BLaER1 treated with 17β-estradiol and CSF1 and Interleukin-3, amounts not matched to agents 10 nM and 100 nM (cell line): ENCODE measurements at regions not wholly inside any gene's neighbourhood (a gene's known extent, or its start where the extent isn't known, plus 50 kb on each side); places are given as distances from the start of the nearest gene placed in this dataset.
A peak's percentile ranks its signal among the peaks of the same experiment; 100 is the strongest.
"Not testable (repeated sequence)": the region's sequence is repeated elsewhere in the genome, so short reads cannot be mapped to it uniquely, and the experiment has no call there.

Experiments
- H3K27ac ChIP-seq, 11 experiments: shearing (Covaris generic); formaldehyde crosslinking; 2 replicates each; pipeline ENCODE4 v1.8.1; 2022
- H3K27me3 ChIP-seq, 11 experiments: shearing (Covaris generic); formaldehyde crosslinking; 2 replicates each; pipeline ENCODE4 v1.8.1; 2022
- H3K36me3 ChIP-seq, 11 experiments: shearing (Covaris generic); formaldehyde crosslinking; 2 replicates each; pipeline ENCODE4 v1.8.1; 2022
- H3K4me1 ChIP-seq, 10 experiments: shearing (Covaris generic); formaldehyde crosslinking; 2 replicates each; pipeline ENCODE4 v1.8.1; 2022
- H3K4me2 ChIP-seq, 11 experiments: shearing (Covaris generic); formaldehyde crosslinking; 2 replicates each; pipeline ENCODE4 v1.8.1; 2022
- H3K4me3 ChIP-seq, 10 experiments: shearing (Covaris generic); formaldehyde crosslinking; 2 replicates each; pipeline ENCODE4 v1.8.1; 2022
- H3K9ac ChIP-seq, 11 experiments: shearing (Covaris generic); formaldehyde crosslinking; 2 replicates each; pipeline ENCODE4 v1.8.1; 2022
- H3K9me3 ChIP-seq, 11 experiments: shearing (Covaris generic); formaldehyde crosslinking; replicated peaks in 1 of 11; 2 replicates each; pipeline ENCODE4 v1.8.1; 2022
- H4K20me1 ChIP-seq, 11 experiments: shearing (Covaris generic); formaldehyde crosslinking; 2 replicates each; pipeline ENCODE4 v1.8.1; 2022
- Cebpa-rat ChIP-seq, 11 experiments: shearing (Covaris generic); IDR thresholded peaks; 2 replicates each; pipeline ENCODE4 v1.8.1; 2022

GRCh38 chr11:14573539-14574057, 53.4 kb upstream of the PSMA1 start:
- H3K27ac ChIP-seq, result peak overlapping the region in 6 of 11 experiments; percentile 10 to 52 (median 40); a peak in 6 of 22 replicates
- not testable (repeated sequence) for H4K20me1 ChIP-seq, H3K9ac ChIP-seq, H3K4me3 ChIP-seq, H3K27me3 ChIP-seq
- H3K9me3 ChIP-seq, result peaks cover 16 to 62% (median 41%) of the 10 kb centered on the region in 11 experiments; a peak in 21 of 22 replicates
- peaks cover 7 to 41% (median 25%) of the 10 kb centered on the region in 10 experiments for H3K4me1 ChIP-seq
- H3K36me3 ChIP-seq, result peaks cover 0 to 25% (median 3%) of the 10 kb centered on the region in 11 experiments; a peak in 8 of 22 replicates
- peak overlapping the region in 4 of 11 experiments; percentile 15 to 82 (median 66); a peak in 6 of 22 replicates for H3K4me2 ChIP-seq

GRCh38 chr11:14577292-14577691, 57.1 kb upstream of the PSMA1 start:
- peaks cover 9 to 35% (median 28%) of the 10 kb centered on the region in 11 experiments; a peak in 21 of 22 replicates for H3K9me3 ChIP-seq
- no peaks in the 10 kb centered on the region for H3K27me3 ChIP-seq
- H3K9ac ChIP-seq, result peak overlapping the region in 8 of 11 experiments; percentile 63 to 80 (median 78); a peak in 9 of 22 replicates
- no peak for TF ChIP-seq Cebpa-rat (IDR thresholded peaks at IDR 0.05)
- peak overlapping the region in 9 of 11 experiments; percentile 10 to 87 (median 45); a peak in 11 of 22 replicates for H3K4me2 ChIP-seq
- H3K4me3 ChIP-seq, result no peak overlapping the region
- H3K27ac ChIP-seq, result peak overlapping the region; percentile 85 to 98 (median 93); a peak in 21 of 22 replicates
- H4K20me1 ChIP-seq, result no peaks in the 10 kb centered on the region
- peaks cover 0 to 14% (median 0%) of the 10 kb centered on the region in 11 experiments; a peak in 4 of 22 replicates for H3K36me3 ChIP-seq
- peaks cover 22 to 67% (median 48%) of the 10 kb centered on the region in 10 experiments for H3K4me1 ChIP-seq

- H3K4me2 ChIP-seq, result peak overlapping the region; percentile 49 to 87 (median 69)
- peak overlapping the region; percentile 85 to 98 (median 93) for H3K27ac ChIP-seq
- H4K20me1 ChIP-seq, result no peaks in the 10 kb centered on the region
- no peak for TF ChIP-seq Cebpa-rat (IDR thresholded peaks at IDR 0.05)
- peak overlapping the region; percentile 63 to 80 (median 77); a peak in 21 of 22 replicates for H3K9ac ChIP-seq
- peaks cover 22 to 68% (median 48%) of the 10 kb centered on the region in 10 experiments for H3K4me1 ChIP-seq
- H3K27me3 ChIP-seq, result no peaks in the 10 kb centered on the region
- no peak overlapping the region for H3K4me3 ChIP-seq
- peaks cover 9 to 35% (median 27%) of the 10 kb centered on the region in 11 experiments; a peak in 20 of 22 replicates for H3K9me3 ChIP-seq
- peaks cover 0 to 14% (median 3%) of the 10 kb centered on the region in 11 experiments; a peak in 6 of 22 replicates for H3K36me3 ChIP-seq
Measured at GRCh38 chr11:14577835-14578529, 57.8 kb upstream of the PSMA1 start.

- H3K9me3 ChIP-seq, result peaks cover 9 to 35% (median 27%) of the 10 kb centered on the region in 11 experiments; a peak in 20 of 22 replicates
- TF ChIP-seq Cebpa-rat (IDR thresholded peaks at IDR 0.05), result peak in 10 of 11 experiments; percentile 32 to 97 (median 86); a peak in 17 of 22 replicates
- H4K20me1 ChIP-seq, result no peaks in the 10 kb centered on the region
- H3K4me3 ChIP-seq, result peak overlapping the region in 1 of 10 experiments; percentile 13; a peak in 2 of 20 replicates
- H3K27me3 ChIP-seq, result no peaks in the 10 kb centered on the region
- H3K4me1 ChIP-seq, result peaks cover 22 to 63% (median 47%) of the 10 kb centered on the region in 10 experiments
- H3K9ac ChIP-seq, result peak overlapping the region; percentile 63 to 80 (median 77); a peak in 21 of 22 replicates
- H3K27ac ChIP-seq, result peak overlapping the region; percentile 85 to 98 (median 93)
- peaks cover 0 to 15% (median 3%) of the 10 kb centered on the region in 11 experiments; a peak in 6 of 22 replicates for H3K36me3 ChIP-seq
- peak overlapping the region; percentile 49 to 87 (median 69) for H3K4me2 ChIP-seq
Measured at GRCh38 chr11:14578541-14578956, 58.4 kb upstream of the PSMA1 start.

- peaks cover 22 to 57% (median 40%) of the 10 kb centered on the region in 10 experiments for H3K4me1 ChIP-seq
- peaks cover 9 to 27% (median 20%) of the 10 kb centered on the region in 11 experiments; a peak in 20 of 22 replicates for H3K9me3 ChIP-seq
- H3K27me3 ChIP-seq, result no peaks in the 10 kb centered on the region
- peak overlapping the region in 9 of 11 experiments; percentile 63 to 79 (median 77); a peak in 13 of 22 replicates for H3K9ac ChIP-seq
- peak overlapping the region; percentile 85 to 98 (median 93) for H3K27ac ChIP-seq
- TF ChIP-seq Cebpa-rat (IDR thresholded peaks at IDR 0.05), result no peak
- peaks cover 0 to 23% (median 3%) of the 10 kb centered on the region in 11 experiments; a peak in 6 of 22 replicates for H3K36me3 ChIP-seq
- H3K4me3 ChIP-seq, result no peak overlapping the region; a peak in 1 of 20 replicates
- H4K20me1 ChIP-seq, result no peaks in the 10 kb centered on the region
- peak overlapping the region; percentile 49 to 87 (median 69) for H3K4me2 ChIP-seq
Measured at GRCh38 chr11:14579646-14580045, 59.5 kb upstream of the PSMA1 start.

- H3K9ac ChIP-seq, result no peak overlapping the region
- H4K20me1 ChIP-seq, result no peaks in the 10 kb centered on the region
- H3K9me3 ChIP-seq, result peaks cover 0 to 10% (median 7%) of the 10 kb centered on the region in 11 experiments; a peak in 9 of 22 replicates
- H3K4me3 ChIP-seq, result no peak overlapping the region
- TF ChIP-seq Cebpa-rat (IDR thresholded peaks at IDR 0.05), result no peak
- peaks cover 22 to 75% (median 35%) of the 10 kb centered on the region in 10 experiments for H3K4me1 ChIP-seq
- H3K36me3 ChIP-seq, result peaks cover 0 to 25% (median 0%) of the 10 kb centered on the region in 11 experiments; a peak in 4 of 22 replicates
- no peaks in the 10 kb centered on the region for H3K27me3 ChIP-seq
- no peak overlapping the region for H3K4me2 ChIP-seq
- H3K27ac ChIP-seq, result peak overlapping the region in 3 of 11 experiments; percentile 12 to 19 (median 13); a peak in 2 of 22 replicates
Measured at GRCh38 chr11:14582793-14583192, 60.8 kb upstream of the PDE3B start.

- Histone ChIP-seq H4K20me1 (no peaks in the 10 kb centered on the region), H3K27me3 (no peaks in the 10 kb centered on the region), H3K27ac (peak overlapping the region in 4 of 11 experiments; percentile 3 to 19 (median 12); a peak in 3 of 22 replicates), H3K4me2 (no peak overlapping the region), H3K4me1 (peaks cover 16 to 75% (median 29%) of the 10 kb centered on the region in 10 experiments), H3K9ac (no peak overlapping the region), H3K4me3 (no peak overlapping the region), H3K36me3 (peaks cover 0 to 25% (median 0%) of the 10 kb centered on the region in 11 experiments; a peak in 4 of 22 replicates), H3K9me3 (peaks cover 0 to 10% (median 7%) of the 10 kb centered on the region in 11 experiments; a peak in 9 of 22 replicates)
- TF ChIP-seq Cebpa-rat (IDR thresholded peaks at IDR 0.05), result no peak
Measured at GRCh38 chr11:14583252-14584034, 60.2 kb upstream of the PDE3B start.

GRCh38 chr11:14584035-14584363, 59.6 kb upstream of the PDE3B start:
- no peaks in the 10 kb centered on the region for H3K27me3 ChIP-seq
- H4K20me1 ChIP-seq, result no peaks in the 10 kb centered on the region
- no peak overlapping the region for H3K9ac ChIP-seq
- H3K36me3 ChIP-seq, result peaks cover 0 to 25% (median 0%) of the 10 kb centered on the region in 11 experiments; a peak in 4 of 22 replicates
- no peak for TF ChIP-seq Cebpa-rat (IDR thresholded peaks at IDR 0.05)
- H3K27ac ChIP-seq, result 0 out of 22 replicates have a peak overlapping the region, but pooled peaks of 1 of the 11 experiments have one; percentile 12
- peaks cover 0 to 10% (median 7%) of the 10 kb centered on the region in 11 experiments; a peak in 9 of 22 replicates for H3K9me3 ChIP-seq
- peaks cover 11 to 75% (median 23%) of the 10 kb centered on the region in 10 experiments for H3K4me1 ChIP-seq
- H3K4me2 ChIP-seq, result no peak overlapping the region
- H3K4me3 ChIP-seq, result no peak overlapping the region
